Neuronal stem cell (in vitro differentiated cells): ENCODE measurements at regions not wholly inside any gene's neighbourhood (a gene's known extent, or its start where the extent isn't known, plus 50 kb on each side); places are given as distances from the start of the nearest gene placed in this dataset.
"Not testable (repeated sequence)": the region's sequence is repeated elsewhere in the genome, so short reads cannot be mapped to it uniquely, and the experiment has no call there.

ENCODE experiments used
- DNase-seq: peaks from one replicate; pipeline ENCODE4 v3.0.0-alpha.2; 2013; ENCODE audit warnings: low spot score
- H2AFZ ChIP-seq: one replicate; pipeline ENCODE4 v1.6.1; 2013; ENCODE audit warnings: mild to moderate bottlenecking, low read length, inconsistent platforms
- H2AK5ac ChIP-seq: 2 replicates; pipeline ENCODE4 v1.6.1; 2013; ENCODE audit warnings: low read depth, mild to moderate bottlenecking, inconsistent platforms, low read length, moderate library complexity, mixed read lengths
- H2BK120ac ChIP-seq: 2 replicates; pipeline ENCODE4 v1.6.1; 2013; ENCODE audit warnings: low read depth, mild to moderate bottlenecking, inconsistent platforms, low read length, moderate library complexity, mixed read lengths
- H2BK12ac ChIP-seq: one replicate; pipeline ENCODE4 v1.6.1; 2013; ENCODE audit warnings: low read length, inconsistent platforms
- H2BK15ac ChIP-seq: 2 replicates; pipeline ENCODE4 v1.6.1; 2013; ENCODE audit warnings: mild to moderate bottlenecking, low read length, inconsistent platforms, mixed read lengths
- H2BK5ac ChIP-seq: one replicate; pipeline ENCODE4 v1.6.1; 2013; ENCODE audit warnings: inconsistent platforms, mild to moderate bottlenecking, low read length, moderate library complexity
- H3K14ac ChIP-seq: one replicate; pipeline ENCODE4 v1.6.1; 2013; ENCODE audit warnings: low read length, inconsistent platforms
- H3K18ac ChIP-seq: 2 replicates; pipeline ENCODE4 v1.6.1; 2013; ENCODE audit warnings: low read length, inconsistent platforms
- H3K23ac ChIP-seq: 2 replicates; pipeline ENCODE4 v1.6.1; 2013; ENCODE audit warnings: low read depth, mild to moderate bottlenecking, mixed read lengths, low read length, inconsistent platforms; ENCODE audit not compliant: poor library complexity
- H3K27ac ChIP-seq: replicated peaks from 3 replicates; pipeline ENCODE4 v1.5.1; 2013; ENCODE audit warnings: low read length, inconsistent platforms
- H3K27me3 ChIP-seq, 3 experiments: 2 replicates each; pipeline ENCODE4 v1.6.1; 2013; ENCODE audit warnings: low read length in 3 of 3, mild to moderate bottlenecking in 2 of 3, inconsistent platforms in 1 of 3, low read depth in 1 of 3, mixed read lengths in 1 of 3, moderate library complexity in 1 of 3; ENCODE audit not compliant: control insufficient read depth in 3 of 3, insufficient read depth in 3 of 3
- H3K36me3 ChIP-seq, 2 donors: replicated peaks in 1 of 2; 2 replicates each; pipeline ENCODE4 v1.6.1; 2013; ENCODE audit warnings: low read length in 2 of 2; ENCODE audit not compliant: control insufficient read depth in 2 of 2, insufficient read depth in 2 of 2
- H3K4ac ChIP-seq: 2 replicates; pipeline ENCODE4 v1.6.1; 2013; ENCODE audit warnings: inconsistent platforms, mild to moderate bottlenecking, low read length, moderate library complexity
- H3K4me1 ChIP-seq, 2 donors: 1 replicate in 1 of 2; 2 replicates in 1 of 2; pipeline ENCODE4 v1.6.1; 2013; ENCODE audit warnings: low read length in 2 of 2, low read depth in 1 of 2; ENCODE audit not compliant: control insufficient read depth in 2 of 2, insufficient read depth in 1 of 2
- H3K4me2 ChIP-seq: one replicate; pipeline ENCODE4 v1.6.1; 2013; ENCODE audit warnings: mild to moderate bottlenecking, low read length, inconsistent platforms; ENCODE audit not compliant: insufficient read depth, poor library complexity, severe bottlenecking
- H3K4me3 ChIP-seq, 2 donors: 2 replicates each; pipeline ENCODE4 v1.5.1; 2013; ENCODE audit warnings: low read length in 2 of 2, mild to moderate bottlenecking in 2 of 2, inconsistent platforms in 1 of 2, moderate library complexity in 1 of 2
- H3K79me1 ChIP-seq: one replicate; pipeline ENCODE4 v1.6.1; 2013; ENCODE audit warnings: low read depth, mild to moderate bottlenecking, inconsistent platforms, low read length, moderate library complexity
- H3K9ac ChIP-seq: one replicate; pipeline ENCODE4 v1.6.1; 2013; ENCODE audit warnings: mild to moderate bottlenecking, low read depth, low read length, inconsistent platforms; ENCODE audit not compliant: poor library complexity
- H3K9me3 ChIP-seq, 2 donors: replicated peaks in 1 of 2; 2 replicates each; pipeline versions ENCODE3 to v1.6.1; 2013; ENCODE audit warnings: low read length in 2 of 2, mild to moderate bottlenecking in 2 of 2, inconsistent platforms in 1 of 2, low read depth in 1 of 2, mixed read lengths in 1 of 2, moderate library complexity in 1 of 2; ENCODE audit not compliant: control insufficient read depth in 2 of 2, insufficient read depth in 1 of 2
- H4K8ac ChIP-seq: one replicate; pipeline ENCODE4 v1.6.1; 2013; ENCODE audit warnings: low read depth, mild to moderate bottlenecking, inconsistent platforms, low read length, moderate library complexity
- H4K91ac ChIP-seq: one replicate; pipeline ENCODE4 v1.6.1; 2013; ENCODE audit warnings: low read length, low read depth, mild to moderate bottlenecking, inconsistent platforms; ENCODE audit not compliant: poor library complexity
- WGBS, 2 donors: extraction: QIAGEN DNeasy Blood & Tissue Kit; methylation state at CpG; one replicate each; pipeline ENCODE4 v1.1.7; 2013; ENCODE audit warnings: missing lambda C conversion rate in 2 of 2, mixed read lengths in 1 of 2; ENCODE audit not compliant: insufficient read length in 2 of 2, insufficient replicate concordance in 1 of 2; ENCODE audit errors: extremely low coverage in 2 of 2; 5-methylcytosine and 5-hydroxymethylcytosine counted together

GRCh38 chr12:131624369-131624739 is 86.5 kb upstream of the SFSWAP start:
- Histone ChIP-seq H3K18ac (peak overlapping the region; percentile 44), H3K14ac (peak overlapping the region; percentile 72), H3K4me1 (peaks cover 19 to 24% of the 10 kb centered on the region in 2 donors)
- H3K27ac ChIP-seq, H2BK120ac ChIP-seq, DNase-seq, H3K4me2 ChIP-seq, H4K91ac ChIP-seq, H3K9ac ChIP-seq, H2BK12ac ChIP-seq, H3K4me3 ChIP-seq, H2BK15ac ChIP-seq, H3K9me3 ChIP-seq, H2BK5ac ChIP-seq, H3K4ac ChIP-seq, H3K27me3 ChIP-seq, H4K8ac ChIP-seq, H3K23ac ChIP-seq, H2AFZ ChIP-seq, H3K36me3 ChIP-seq, H2AK5ac ChIP-seq, H3K79me1 ChIP-seq: not testable (repeated sequence)
- WGBS, 2 donors: no CpG with 5 or more reads among the region's 3 CpGs

- Histone ChIP-seq H3K18ac (peak overlapping the region; percentile 31), H3K4me1 (peaks cover 18 to 24% of the 10 kb centered on the region in 2 donors)
- H2BK5ac ChIP-seq, H2BK15ac ChIP-seq, H3K4me3 ChIP-seq, H3K36me3 ChIP-seq, H2BK12ac ChIP-seq, H2AK5ac ChIP-seq, H3K4me2 ChIP-seq, H4K8ac ChIP-seq, H3K14ac ChIP-seq, H2BK120ac ChIP-seq, H2AFZ ChIP-seq, H3K4ac ChIP-seq, H3K27me3 ChIP-seq, H3K27ac ChIP-seq, DNase-seq, H4K91ac ChIP-seq, H3K9ac ChIP-seq, H3K23ac ChIP-seq, H3K79me1 ChIP-seq, H3K9me3 ChIP-seq: not testable (repeated sequence)
- no CpG with 5 or more reads among the region's 12 CpGs for WGBS, 2 donors
Measured at GRCh38 chr12:131624756-131625501, 86.0 kb upstream of the SFSWAP start.

- Histone ChIP-seq H3K14ac (peak overlapping the region; percentile 56), H3K18ac (peak overlapping the region; percentile 48), H3K4me1 (peaks cover 16 to 18% of the 10 kb centered on the region in 2 donors)
- not testable (repeated sequence) for H3K79me1 ChIP-seq, H3K27ac ChIP-seq, H3K4me2 ChIP-seq, H3K9me3 ChIP-seq, H4K8ac ChIP-seq, DNase-seq, H3K36me3 ChIP-seq, H3K9ac ChIP-seq, H2AK5ac ChIP-seq, H3K4me3 ChIP-seq, H4K91ac ChIP-seq, H2AFZ ChIP-seq, H2BK15ac ChIP-seq, H3K23ac ChIP-seq, H2BK120ac ChIP-seq, H3K4ac ChIP-seq, H2BK12ac ChIP-seq, H3K27me3 ChIP-seq, H2BK5ac ChIP-seq
- no CpG with 5 or more reads among the region's 21 CpGs for WGBS, 2 donors
Measured at GRCh38 chr12:131625966-131626722, 84.7 kb upstream of the SFSWAP start.
